ENCODE measurements at regions not wholly inside any gene's neighbourhood (a gene's known extent, or its start where the extent isn't known, plus 50 kb on each side); places are given as distances from the start of the nearest gene placed in this dataset.

- Histone ChIP-seq H3K36me3 (ENCODE audit: control insufficient read depth in 2 of 4, insufficient read depth in 4 of 4, low read length in 3 of 4) (no peaks in the 10 kb centered on the region), H2BK120ac (replicated peaks; ENCODE audit: low read depth, low read length) (no peak overlapping the region), H3K4me1 (replicated peaks in 1 of 4; ENCODE audit: control insufficient read depth in 3 of 4, insufficient read depth in 4 of 4, low read length in 3 of 4) (peaks cover 0 to 2% (median 0%) of the 10 kb centered on the region in 4 experiments; a peak in 1 of 7 replicates), H3K79me2 (ENCODE audit: control insufficient read depth in 1 of 2, insufficient read depth in 2 of 2, low read length in 2 of 2) (no peaks in the 10 kb centered on the region), H4K91ac (replicated peaks; ENCODE audit: insufficient read length, low read length) (no peak overlapping the region), H2BK5ac (ENCODE audit: low read depth, low read length) (no peak overlapping the region), H3K27me3 (replicated peaks in 1 of 4; ENCODE audit: control insufficient read depth in 3 of 4, extremely low read depth in 1 of 4, insufficient read depth in 3 of 4, low read length in 3 of 4) (no peaks in the 10 kb centered on the region), H3K9me3 (ENCODE audit: insufficient read depth in 2 of 2, low read depth in 1 of 2, low read length in 1 of 2) (no peaks in the 10 kb centered on the region), H3K79me1 (ENCODE audit: low read depth, low read length) (no peaks in the 10 kb centered on the region), H2BK20ac (ENCODE audit: low read length) (no peak overlapping the region), H3K23ac (ENCODE audit: insufficient read length) (no peak overlapping the region), H3K14ac (ENCODE audit: insufficient read length) (no peak overlapping the region), H2BK12ac (ENCODE audit: low read depth, low read length) (no peak overlapping the region), H4K20me1 (replicated peaks in 1 of 2; ENCODE audit: control insufficient read depth in 1 of 2, insufficient read depth in 2 of 2, low read length in 2 of 2) (no peaks in the 10 kb centered on the region), H3K4me3 (ENCODE audit: extremely low read depth in 1 of 4, insufficient read depth in 2 of 4, low read depth in 3 of 4, low read length in 4 of 4) (no peak overlapping the region), H2AK5ac (ENCODE audit: low read depth, low read length) (no peak overlapping the region), H2BK15ac (ENCODE audit: low read length) (no peak overlapping the region), H3K9ac (replicated peaks in 1 of 4; ENCODE audit: extremely low read depth in 1 of 4, low read depth in 3 of 4, low read length in 3 of 4) (no peak overlapping the region), H3K4me2 (ENCODE audit: insufficient read depth in 1 of 2, low read depth in 2 of 2, low read length in 2 of 2) (no peak overlapping the region), H3K23me2 (ENCODE audit: low read depth, low read length) (no peaks in the 10 kb centered on the region), H2AFZ (ENCODE audit: low read length) (no peak overlapping the region), H3K56ac (replicated peaks; ENCODE audit: insufficient read length, low read depth, low read length) (no peak overlapping the region), H4K8ac (ENCODE audit: extremely low read depth, insufficient read depth, low read length) (no peak overlapping the region), H3K18ac (ENCODE audit: extremely low read depth, low read length) (no peak overlapping the region), H3K27ac (ENCODE audit: low read depth, low read length) (no peak overlapping the region), H3K4ac (replicated peaks; ENCODE audit: insufficient read length, low read depth, low read length) (no peak overlapping the region), H4K5ac (ENCODE audit: insufficient read length, low read depth, low read length) (no peak overlapping the region)
- TF ChIP-seq HDAC6 (IDR thresholded peaks at IDR 0.05; ENCODE audit: low read depth, low read length) (no peak), CREB1 (IDR thresholded peaks at IDR 0.05) (no peak), NRF1 (IDR thresholded peaks at IDR 0.05; ENCODE audit: low read depth, low read length) (no peak), BACH1 (IDR thresholded peaks at IDR 0.05; ENCODE audit: low read length) (no peak), KDM5A (IDR thresholded peaks at IDR 0.05; ENCODE audit: low read length) (no peak), GTF2F1 (IDR thresholded peaks at IDR 0.05; ENCODE audit: borderline replicate concordance, low read depth, low read length) (no peak), POU5F1 (IDR thresholded peaks at IDR 0.05; ENCODE audit: low read depth, low read length) (no peak), SIRT6 (IDR thresholded peaks at IDR 0.05; ENCODE audit: low read length) (no peak)
- TF ChIP-seq, protein P1, sequence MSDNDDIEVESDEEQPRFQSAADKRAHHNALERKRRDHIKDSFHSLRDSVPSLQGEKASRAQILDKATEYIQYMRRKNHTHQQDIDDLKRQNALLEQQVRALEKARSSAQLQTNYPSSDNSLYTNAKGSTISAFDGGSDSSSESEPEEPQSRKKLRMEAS (IDR thresholded peaks at IDR 0.05), result no peak
- DNase-seq (ENCODE audit: low read depth in 1 of 2, low spot score in 2 of 2) (no peak), FAIRE-seq (no peak)
- 92% methylated on average over 4 of the region's 4 CpGs; no CpG with 5 or more reads in 1 of the 2 experiments for WGBS, 2 experiments (ENCODE audit: extremely low coverage in 1 of 2, insufficient coverage in 1 of 2, insufficient read length in 1 of 2, insufficient replicate concordance in 2 of 2, low coverage in 1 of 2, low lambda C conversion rate in 2 of 2, missing lambda C conversion rate in 1 of 2)
- POLR2A ChIA-PET (ENCODE audit: partially characterized antibody), result interaction anchor here (0.7 kb wide), 1 partner anchor 58 kb away, joined by 3 read pairs; no protein-coding TSS in a partner anchor
- CTCF ChIA-PET (ENCODE audit: partially characterized antibody), result interaction anchor here (1.0 kb wide), 1 partner anchor 19 kb away, joined by 4 read pairs; no protein-coding TSS in a partner anchor
Measured at GRCh38 chr12:76707772-76708171, 56.1 kb upstream of the ZDHHC17 start.

Measured in H1 (cell line).